ENCODE measurements at regions not wholly inside any gene's neighbourhood (a gene's known extent, or its start where the extent isn't known, plus 50 kb on each side); places are given as distances from the start of the nearest gene placed in this dataset.

GRCh38 chr2:238743243-238744065 is 104.4 kb upstream of the TWIST2 start:
- no peak overlapping the region for H3K9ac ChIP-seq (ENCODE audit: low read length)
- Mint-ChIP-seq H3K27me3 (peaks cover 16% of the 10 kb centered on the region), H3K9me3 (ENCODE audit: insufficient read depth) (peaks cover 2% of the 10 kb centered on the region), H3K4me1 (no peaks in the 10 kb centered on the region), H3K4me3 (no peak overlapping the region), H3K27ac (no peak overlapping the region)
- no peaks in the 10 kb centered on the region for H4K20me1 ChIP-seq (ENCODE audit: control insufficient read depth, insufficient read depth, low read length, poor library complexity, severe bottlenecking)
- intact Hi-C loops (cut with micrococcal nuclease): no loop called here
- H3K36me3 ChIP-seq (replicated peaks in 1 of 2; ENCODE audit: control extremely low read depth in 1 of 2, control insufficient read depth in 1 of 2, extremely low read depth in 1 of 2, insufficient read depth in 2 of 2, low read length in 1 of 2): no peaks in the 10 kb centered on the region
- 41% methylated on average over 17 of the region's 21 CpGs for WGBS (ENCODE audit: insufficient coverage)
- no peaks in the 10 kb centered on the region for H3K79me2 ChIP-seq (ENCODE audit: control insufficient read depth, insufficient read depth, low read length)
- no peak for TF ChIP-seq EZH2 (IDR thresholded peaks at IDR 0.05; ENCODE audit: borderline replicate concordance, insufficient read depth, low read depth, low read length, poor library complexity, severe bottlenecking)
- no peak for TF ChIP-seq CTCF (IDR thresholded peaks at IDR 0.05)
- DNase-seq (no peak), ATAC-seq (ENCODE audit: low read depth) (no peak)
- peaks cover 0 to 8% (median 0%) of the 10 kb centered on the region in 4 experiments for H3K27me3 ChIP-seq (replicated peaks in 1 of 4; ENCODE audit: control extremely low read depth in 1 of 4, control insufficient read depth in 3 of 4, insufficient read depth in 4 of 4, low read length in 3 of 4)
- no peaks in the 10 kb centered on the region for H3K4me1 ChIP-seq (ENCODE audit: control insufficient read depth in 2 of 2, insufficient read depth in 2 of 2, low read length in 2 of 2)
- CTCF ChIA-PET: no interaction called here
- POLR2A ChIA-PET: no interaction called here
- no peak overlapping the region for H3K4me2 ChIP-seq (replicated peaks; ENCODE audit: low read depth, low read length, poor library complexity, severe bottlenecking)
- peaks cover 0 to 27% (median 0%) of the 10 kb centered on the region in 3 donors for H3K9me3 ChIP-seq (ENCODE audit: control extremely low read depth in 1 of 3, control insufficient read depth in 2 of 3, insufficient read depth in 1 of 3, low read length in 2 of 3)
- no peak overlapping the region for H3K4me3 ChIP-seq (ENCODE audit: control extremely low read depth in 1 of 5, extremely low read depth in 1 of 5, insufficient read depth in 1 of 5, low read depth in 2 of 5, low read length in 4 of 5)
- no peak overlapping the region for H2AFZ ChIP-seq (ENCODE audit: insufficient read depth, low read depth, low read length, poor library complexity, severe bottlenecking)
- H3K27ac ChIP-seq (ENCODE audit: low read length in 2 of 2): no peak overlapping the region

GRCh38 chr2:238744951-238745350 is 102.9 kb upstream of the TWIST2 start:
- Histone ChIP-seq H3K27me3 (replicated peaks in 1 of 4; ENCODE audit: control extremely low read depth in 1 of 4, control insufficient read depth in 3 of 4, insufficient read depth in 4 of 4, low read length in 3 of 4) (peaks cover 0 to 8% (median 0%) of the 10 kb centered on the region in 4 experiments), H3K27ac (ENCODE audit: low read length in 2 of 2) (no peak overlapping the region), H3K9ac (ENCODE audit: low read length) (no peak overlapping the region), H3K36me3 (replicated peaks in 1 of 2; ENCODE audit: control extremely low read depth in 1 of 2, control insufficient read depth in 1 of 2, extremely low read depth in 1 of 2, insufficient read depth in 2 of 2, low read length in 1 of 2) (no peaks in the 10 kb centered on the region), H3K4me3 (ENCODE audit: control extremely low read depth in 1 of 5, extremely low read depth in 1 of 5, insufficient read depth in 1 of 5, low read depth in 2 of 5, low read length in 4 of 5) (no peak overlapping the region), H3K4me1 (ENCODE audit: control insufficient read depth in 2 of 2, insufficient read depth in 2 of 2, low read length in 2 of 2) (no peaks in the 10 kb centered on the region), H3K9me3 (ENCODE audit: control extremely low read depth in 1 of 3, control insufficient read depth in 2 of 3, insufficient read depth in 1 of 3, low read length in 2 of 3) (peaks cover 0 to 30% (median under 1%) of the 10 kb centered on the region in 3 donors), H3K4me2 (replicated peaks; ENCODE audit: low read depth, low read length, poor library complexity, severe bottlenecking) (no peak overlapping the region), H4K20me1 (ENCODE audit: control insufficient read depth, insufficient read depth, low read length, poor library complexity, severe bottlenecking) (no peaks in the 10 kb centered on the region), H2AFZ (ENCODE audit: insufficient read depth, low read depth, low read length, poor library complexity, severe bottlenecking) (no peak overlapping the region), H3K79me2 (ENCODE audit: control insufficient read depth, insufficient read depth, low read length) (no peaks in the 10 kb centered on the region)
- H3K4me3 Mint-ChIP-seq: no peak overlapping the region
- H3K27me3 Mint-ChIP-seq: peaks cover 12% of the 10 kb centered on the region
- no peak for TF ChIP-seq CTCF (IDR thresholded peaks at IDR 0.05)
- TF ChIP-seq EZH2 (IDR thresholded peaks at IDR 0.05; ENCODE audit: borderline replicate concordance, insufficient read depth, low read depth, low read length, poor library complexity, severe bottlenecking): no peak
- H3K9me3 Mint-ChIP-seq (ENCODE audit: insufficient read depth): peaks cover 7% of the 10 kb centered on the region
- H3K4me1 Mint-ChIP-seq: no peaks in the 10 kb centered on the region
- H3K27ac Mint-ChIP-seq: no peak overlapping the region
- ATAC-seq (ENCODE audit: low read depth): no peak
- intact Hi-C loops (cut with micrococcal nuclease): no loop called here
- POLR2A ChIA-PET: no interaction called here
- no peak for DNase-seq
- WGBS (ENCODE audit: insufficient coverage): 95% methylated on average over 10 of the region's 13 CpGs
- CTCF ChIA-PET: no interaction called here

Data from B cell (primary cell).